ENCODE measurements at regions not wholly inside any gene's neighbourhood (a gene's known extent, or its start where the extent isn't known, plus 50 kb on each side); places are given as distances from the start of the nearest gene placed in this dataset.

- H3K36me3 ChIP-seq (ENCODE audit: control insufficient read depth, insufficient read depth, low read length), result no peaks in the 10 kb centered on the region
- no peak overlapping the region for H3K4me3 ChIP-seq (ENCODE audit: low read depth, low read length)
- H3K4me3 Mint-ChIP-seq (ENCODE audit: unreplicated experiment), result no peak overlapping the region
- H3K27me3 Mint-ChIP-seq (ENCODE audit: insufficient read depth, unreplicated experiment), result no peaks in the 10 kb centered on the region
- no peaks in the 10 kb centered on the region for H3K4me1 ChIP-seq
- CTCF ChIA-PET, result no interaction called here
- no peak for TF ChIP-seq CTCF (IDR thresholded peaks at IDR 0.05; ENCODE audit: insufficient read depth in 1 of 2, low read depth in 1 of 2, low read length in 1 of 2, severe bottlenecking in 1 of 2, unreplicated experiment in 1 of 2)
- H3K27me3 ChIP-seq (replicated peaks; ENCODE audit: control insufficient read depth, insufficient read depth, low read length), result no peaks in the 10 kb centered on the region
- no TSS peak for BruUV-seq (replicated peaks)
- no peaks in the 10 kb centered on the region for H3K4me1 Mint-ChIP-seq (ENCODE audit: low read depth, unreplicated experiment)
- H3K36me3 Mint-ChIP-seq (ENCODE audit: insufficient read depth, unreplicated experiment), result no peaks in the 10 kb centered on the region
- DNase-seq, result no peak
- H3K9me3 ChIP-seq, result no peaks in the 10 kb centered on the region
- H3K9me3 Mint-ChIP-seq (ENCODE audit: unreplicated experiment), result no peaks in the 10 kb centered on the region
- POLR2A ChIA-PET, result no interaction called here
- H3K27ac Mint-ChIP-seq (ENCODE audit: unreplicated experiment), result no peak overlapping the region
- intact Hi-C loops (cut with micrococcal nuclease; ENCODE audit: unreplicated experiment), result no loop called here
Measured at GRCh38 chr2:56681659-56682396, 498.0 kb downstream of the CCDC85A start.

GRCh38 chr2:56682397-56682760 lies 498.6 kb downstream of the CCDC85A start:
- no peaks in the 10 kb centered on the region for H3K27me3 Mint-ChIP-seq (ENCODE audit: insufficient read depth, unreplicated experiment)
- H3K36me3 Mint-ChIP-seq (ENCODE audit: insufficient read depth, unreplicated experiment), result no peaks in the 10 kb centered on the region
- DNase-seq, result no peak
- ChIA-PET POLR2A (no interaction called here), CTCF (no interaction called here)
- no peaks in the 10 kb centered on the region for H3K36me3 ChIP-seq (ENCODE audit: control insufficient read depth, insufficient read depth, low read length)
- TF ChIP-seq CTCF (IDR thresholded peaks at IDR 0.05; ENCODE audit: insufficient read depth in 1 of 2, low read depth in 1 of 2, low read length in 1 of 2, severe bottlenecking in 1 of 2, unreplicated experiment in 1 of 2), result no peak
- intact Hi-C loops (cut with micrococcal nuclease; ENCODE audit: unreplicated experiment), result no loop called here
- H3K27ac Mint-ChIP-seq (ENCODE audit: unreplicated experiment), result no peak overlapping the region
- no peaks in the 10 kb centered on the region for H3K9me3 ChIP-seq
- H3K4me3 ChIP-seq (ENCODE audit: low read depth, low read length), result no peak overlapping the region
- no peaks in the 10 kb centered on the region for H3K4me1 Mint-ChIP-seq (ENCODE audit: low read depth, unreplicated experiment)
- no peak overlapping the region for H3K4me3 Mint-ChIP-seq (ENCODE audit: unreplicated experiment)
- H3K4me1 ChIP-seq, result no peaks in the 10 kb centered on the region
- H3K9me3 Mint-ChIP-seq (ENCODE audit: unreplicated experiment), result no peaks in the 10 kb centered on the region
- BruUV-seq (replicated peaks), result no TSS peak
- no peaks in the 10 kb centered on the region for H3K27me3 ChIP-seq (replicated peaks; ENCODE audit: control insufficient read depth, insufficient read depth, low read length)

GRCh38 chr2:56684327-56684726 lies 500.5 kb downstream of the CCDC85A start:
- H3K4me1 ChIP-seq, result no peaks in the 10 kb centered on the region
- no peaks in the 10 kb centered on the region for H3K36me3 ChIP-seq (ENCODE audit: control insufficient read depth, insufficient read depth, low read length)
- DNase-seq, result no peak
- no TSS peak for BruUV-seq (replicated peaks)
- no peaks in the 10 kb centered on the region for H3K27me3 ChIP-seq (replicated peaks; ENCODE audit: control insufficient read depth, insufficient read depth, low read length)
- Mint-ChIP-seq H3K9me3 (ENCODE audit: unreplicated experiment) (no peaks in the 10 kb centered on the region), H3K36me3 (ENCODE audit: insufficient read depth, unreplicated experiment) (no peaks in the 10 kb centered on the region), H3K4me3 (ENCODE audit: unreplicated experiment) (no peak overlapping the region), H3K4me1 (ENCODE audit: low read depth, unreplicated experiment) (no peaks in the 10 kb centered on the region), H3K27me3 (ENCODE audit: insufficient read depth, unreplicated experiment) (no peaks in the 10 kb centered on the region), H3K27ac (ENCODE audit: unreplicated experiment) (no peak overlapping the region)
- CTCF ChIA-PET, result no interaction called here
- POLR2A ChIA-PET, result no interaction called here
- no peaks in the 10 kb centered on the region for H3K9me3 ChIP-seq
- intact Hi-C loops (cut with micrococcal nuclease; ENCODE audit: unreplicated experiment), result no loop called here
- H3K4me3 ChIP-seq (ENCODE audit: low read depth, low read length), result no peak overlapping the region
- TF ChIP-seq CTCF (IDR thresholded peaks at IDR 0.05; ENCODE audit: insufficient read depth in 1 of 2, low read depth in 1 of 2, low read length in 1 of 2, severe bottlenecking in 1 of 2, unreplicated experiment in 1 of 2), result no peak

Measured in Caco-2 (cell line).